Suppressor macrophage treated with lipopolysaccharide for 1 hour (primary cell): ENCODE measurements at regions not wholly inside any gene's neighbourhood (a gene's known extent, or its start where the extent isn't known, plus 50 kb on each side); places are given as distances from the start of the nearest gene placed in this dataset.

Experiments used
- DNase-seq, 3 donors: peaks; one replicate each; pipeline ENCODE4 v3.0.0-alpha.2; 2020 to 2022

DNA sequence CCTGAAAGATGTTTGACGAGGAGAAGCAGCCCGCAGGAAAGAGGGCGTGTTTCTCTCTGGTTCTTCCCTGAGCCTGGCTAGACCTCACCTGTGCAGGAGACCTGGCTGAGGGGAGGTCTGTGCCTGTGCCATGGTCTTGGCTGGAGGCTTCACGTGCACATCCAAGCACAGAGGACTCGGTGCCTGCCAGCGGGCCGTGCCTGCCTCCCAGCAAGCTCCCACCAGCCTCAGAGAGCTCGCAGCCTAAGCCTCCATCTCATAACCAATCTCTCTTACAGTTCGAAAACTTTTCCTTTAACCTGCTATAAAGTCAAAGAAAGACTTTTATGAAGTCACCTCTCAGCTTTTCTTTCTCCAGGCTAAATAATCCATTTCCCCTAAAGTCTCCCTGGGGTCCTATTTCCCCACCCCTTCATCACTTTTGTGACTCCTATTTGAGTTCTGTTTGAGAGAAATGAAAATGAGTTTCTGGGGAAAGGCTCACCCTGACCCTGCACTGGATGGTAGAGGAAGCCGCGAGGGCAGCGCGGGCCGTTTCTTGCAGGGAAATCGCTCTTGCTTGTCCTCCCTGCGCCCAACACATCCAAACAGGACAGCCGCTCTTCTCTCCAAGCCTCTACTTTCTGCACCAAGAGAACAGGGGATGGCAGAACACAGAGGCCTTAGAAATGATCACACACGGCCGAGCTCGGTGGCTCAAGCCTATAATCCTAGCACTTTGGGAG lies 521.0 kb downstream of the SOX11 start:
- no peak for DNase-seq

DNA sequence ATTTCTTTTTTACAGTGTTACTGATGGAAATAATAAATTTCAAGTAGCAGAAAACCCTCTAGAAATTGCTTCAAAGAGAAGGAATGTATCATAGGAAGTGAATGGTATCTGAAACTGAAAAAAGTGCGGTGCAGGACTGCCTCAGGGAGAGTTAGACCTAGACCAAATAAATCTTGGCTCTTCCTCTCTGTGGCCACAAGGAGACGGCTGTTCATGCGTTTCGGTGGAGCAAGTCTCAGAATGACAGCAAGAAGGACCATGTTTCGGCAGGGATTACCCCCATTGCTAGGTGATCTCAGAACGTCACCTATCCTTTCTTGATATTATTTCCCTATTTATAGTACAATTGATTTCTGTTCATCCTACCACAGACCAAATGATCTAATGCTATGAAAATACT lies 522.3 kb downstream of the SOX11 start:
- no peak for DNase-seq

DNA sequence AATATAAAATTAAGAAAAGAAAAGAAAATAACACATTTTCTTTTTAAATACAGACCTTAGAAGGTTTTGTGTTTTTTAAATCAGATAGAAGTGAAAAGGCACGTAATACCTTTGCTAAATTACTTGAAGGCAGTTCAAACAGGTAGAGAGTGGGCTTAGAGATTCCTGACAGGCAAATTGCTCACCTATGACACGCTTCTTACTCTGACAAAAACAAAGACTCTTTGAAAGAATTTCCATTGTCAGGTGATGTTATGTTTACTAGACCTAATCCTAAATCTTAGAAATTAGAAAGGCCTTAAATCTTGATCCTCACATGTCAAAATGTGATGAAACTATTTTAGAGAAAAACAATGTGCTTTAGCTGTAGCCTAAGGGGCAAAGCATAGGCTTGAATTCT lies 522.9 kb downstream of the SOX11 start:
- no peak for DNase-seq

DNA sequence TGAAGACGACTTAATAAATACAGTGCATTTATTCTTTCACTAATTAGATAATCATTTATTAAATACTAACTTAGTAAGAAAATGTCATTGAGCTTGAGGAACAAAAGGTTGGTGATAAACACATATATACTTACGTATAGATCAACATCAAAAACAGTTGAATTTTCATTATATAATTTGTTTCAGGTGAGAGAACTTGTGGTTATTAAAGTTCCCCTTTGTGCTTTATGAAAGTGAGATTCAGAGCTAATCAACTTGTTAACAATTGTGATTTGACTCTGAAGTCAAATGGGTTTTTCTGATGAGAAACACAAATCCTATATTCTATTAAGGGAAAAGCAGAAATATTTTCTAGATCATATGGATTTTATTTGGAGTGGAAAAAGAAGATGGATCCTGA lies 524.0 kb downstream of the SOX11 start:
- DNase-seq = no peak

DNA sequence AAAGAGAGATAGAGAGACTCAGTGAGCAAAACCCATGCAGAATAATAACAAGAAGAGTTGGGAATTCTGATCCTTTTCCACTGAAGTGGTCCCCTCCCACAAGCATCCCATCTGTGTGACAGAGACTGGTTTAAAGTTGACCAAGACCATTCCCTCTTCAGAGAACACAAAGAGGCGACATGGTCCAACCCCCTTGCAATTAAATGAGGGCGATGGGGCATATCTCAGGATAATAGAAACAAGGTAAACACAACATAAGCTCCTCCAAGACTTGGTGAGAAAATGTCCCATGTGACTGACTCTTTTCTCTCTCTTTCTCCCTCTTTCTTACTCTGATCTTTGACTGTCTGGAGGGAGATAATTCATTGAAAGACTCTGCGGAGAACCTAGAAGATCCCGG lies 526.7 kb downstream of the SOX11 start:
- DNase-seq = no peak

DNA sequence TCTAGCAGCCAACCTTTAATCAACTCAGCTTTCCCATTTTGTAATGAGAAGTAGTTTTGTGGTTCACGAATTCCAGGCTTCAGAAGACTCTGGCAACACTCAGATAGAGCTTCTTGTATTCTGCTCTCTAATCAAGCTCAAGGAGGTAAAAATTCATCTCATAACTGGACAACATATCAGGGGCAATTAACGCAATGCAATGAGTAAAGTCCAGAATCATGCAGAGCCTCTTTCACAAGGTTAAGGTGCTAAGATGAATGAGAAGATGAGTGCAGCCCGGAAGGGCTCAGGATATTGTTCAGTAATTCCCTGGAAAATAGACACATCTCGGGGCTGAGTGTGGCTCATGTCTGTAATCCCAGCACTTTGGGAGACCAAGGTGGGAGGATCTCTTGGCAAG lies 527.7 kb downstream of the SOX11 start:
- DNase-seq = no peak

DNA sequence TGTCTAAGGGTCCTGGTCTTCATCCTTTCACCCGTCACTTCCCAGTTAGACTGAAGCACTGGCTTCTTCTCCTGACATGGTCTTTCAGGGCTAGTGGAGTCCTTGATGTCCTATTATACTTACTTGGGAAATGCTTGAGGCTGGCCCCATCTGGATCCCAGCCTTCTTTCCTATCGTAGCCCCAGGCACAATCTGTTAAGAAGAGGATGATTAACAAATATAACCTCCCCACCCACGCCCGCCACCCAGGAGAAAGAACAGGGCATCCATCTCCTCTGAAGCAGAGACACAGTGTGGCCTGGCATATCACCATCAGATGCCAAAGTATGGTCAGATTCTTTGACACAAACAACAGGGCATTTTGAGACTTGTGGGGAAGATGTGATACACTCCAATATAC lies 530.1 kb downstream of the SOX11 start:
- no peak for DNase-seq

DNA sequence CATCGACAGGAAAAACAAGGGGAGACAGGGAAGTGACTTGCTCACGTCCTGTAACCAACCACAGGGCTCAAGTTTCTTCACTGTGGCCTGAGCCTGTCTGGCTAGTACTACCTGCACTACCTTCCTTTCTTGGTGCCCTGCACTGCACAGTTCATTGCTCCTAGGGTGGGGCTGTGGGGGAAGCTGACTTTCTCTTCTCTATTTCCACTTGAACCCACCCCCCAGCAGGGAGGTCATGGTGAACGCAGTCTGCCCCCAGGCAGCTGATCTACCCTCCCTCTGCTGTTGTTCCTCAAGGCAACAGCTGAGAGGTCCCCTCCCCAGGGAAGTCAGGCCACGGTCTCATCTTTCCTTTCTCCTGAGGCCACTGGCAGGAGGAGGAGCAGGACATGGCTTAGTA lies 532.1 kb downstream of the SOX11 start:
- DNase-seq = no peak

DNA sequence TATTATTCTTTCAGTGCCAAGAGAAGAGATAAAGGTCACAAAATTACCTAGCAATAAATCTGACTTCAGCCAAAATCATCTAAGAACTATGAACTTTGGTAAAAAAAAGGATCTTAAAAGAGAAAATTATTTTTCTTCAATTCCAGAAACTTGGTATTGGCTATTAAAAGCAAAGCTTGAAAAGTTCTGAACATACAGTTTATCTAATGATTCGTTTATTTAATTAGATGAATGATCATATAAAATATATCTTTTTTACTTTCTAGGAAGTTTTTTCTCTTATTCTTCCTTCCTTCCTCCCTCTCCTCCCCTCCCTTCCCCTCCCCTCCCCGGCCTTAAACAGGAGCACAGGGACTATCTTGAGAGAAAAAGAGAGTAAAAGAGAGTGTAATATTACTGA lies 536.1 kb downstream of the SOX11 start:
- DNase-seq = no peak

DNA sequence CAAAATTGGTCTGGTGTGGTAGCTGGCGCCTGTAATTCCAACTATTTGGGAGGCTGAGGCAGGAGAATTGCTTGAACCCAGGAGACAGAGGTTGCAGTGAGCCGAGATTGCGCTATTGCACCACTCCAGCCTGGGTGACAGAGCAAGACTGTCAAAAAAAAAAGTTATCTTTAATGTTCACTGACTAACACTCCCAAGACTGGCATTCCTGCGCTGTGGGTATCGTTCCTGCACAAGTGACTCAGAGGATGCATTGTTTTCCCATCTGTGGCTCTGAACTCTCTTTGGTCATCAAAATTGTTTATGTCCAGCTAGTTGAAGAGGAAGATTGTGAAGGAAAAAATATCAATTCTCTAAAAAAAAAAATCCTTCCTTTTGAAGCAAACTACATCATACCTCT lies 539.0 kb downstream of the SOX11 start:
- DNase-seq = no peak

DNA sequence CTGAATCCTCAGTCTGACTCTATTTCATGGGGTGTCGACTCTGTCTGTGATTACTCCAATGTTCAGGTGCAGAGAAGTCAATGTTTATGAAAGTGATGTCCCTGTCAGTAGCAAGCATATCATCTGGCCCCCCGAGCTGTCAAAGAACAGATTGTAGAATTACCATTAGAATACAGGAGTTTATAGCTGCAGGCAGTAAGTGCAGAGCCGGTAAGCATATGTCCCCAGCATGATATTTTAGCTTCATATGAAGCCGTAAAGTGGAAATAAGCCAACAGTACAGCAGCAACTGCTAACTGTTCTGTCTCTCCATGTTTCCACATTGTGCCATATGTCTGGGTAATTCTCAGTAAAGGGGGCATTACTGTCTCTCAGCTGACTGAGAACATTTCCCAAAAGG lies 541.8 kb downstream of the SOX11 start:
- no peak for DNase-seq

DNA sequence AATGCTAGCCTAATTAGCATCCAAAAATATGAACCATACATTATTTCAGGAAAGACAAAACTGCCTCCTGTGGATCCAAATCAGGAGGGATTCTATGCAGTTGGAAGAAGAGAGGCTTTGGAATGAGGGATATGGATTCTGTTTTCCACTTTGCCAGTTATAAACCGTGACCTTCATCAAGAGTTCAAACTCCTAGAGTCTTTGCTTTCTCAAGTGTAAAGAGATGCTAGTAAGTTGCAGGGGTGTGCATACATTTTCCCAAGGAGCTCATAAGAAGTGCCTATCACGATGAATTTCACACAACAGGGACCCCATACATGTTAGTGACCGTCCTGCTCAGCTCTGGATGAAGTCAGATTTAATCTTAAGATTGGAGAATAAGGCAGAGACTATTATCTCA lies 542.5 kb downstream of the SOX11 start:
- no peak for DNase-seq

DNA sequence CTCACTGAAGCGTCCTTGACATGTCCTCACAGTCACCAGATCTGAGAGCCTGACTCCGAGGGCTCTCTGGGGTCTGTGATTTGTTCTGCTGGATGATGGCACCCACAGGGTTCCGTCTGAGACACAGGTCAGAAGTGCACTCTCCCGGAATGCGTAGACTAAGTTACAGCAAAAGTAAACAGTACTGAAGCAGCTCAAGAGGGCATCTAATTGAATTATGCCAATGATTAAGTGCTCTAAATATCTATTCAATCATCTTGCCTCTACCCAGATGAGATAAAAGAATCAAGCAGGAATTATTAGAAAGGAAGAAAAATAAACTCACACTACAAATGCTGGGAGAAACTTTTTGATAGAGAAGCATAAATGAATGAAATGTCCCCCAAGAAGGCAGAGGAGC lies 544.1 kb downstream of the SOX11 start:
- no peak for DNase-seq

DNA sequence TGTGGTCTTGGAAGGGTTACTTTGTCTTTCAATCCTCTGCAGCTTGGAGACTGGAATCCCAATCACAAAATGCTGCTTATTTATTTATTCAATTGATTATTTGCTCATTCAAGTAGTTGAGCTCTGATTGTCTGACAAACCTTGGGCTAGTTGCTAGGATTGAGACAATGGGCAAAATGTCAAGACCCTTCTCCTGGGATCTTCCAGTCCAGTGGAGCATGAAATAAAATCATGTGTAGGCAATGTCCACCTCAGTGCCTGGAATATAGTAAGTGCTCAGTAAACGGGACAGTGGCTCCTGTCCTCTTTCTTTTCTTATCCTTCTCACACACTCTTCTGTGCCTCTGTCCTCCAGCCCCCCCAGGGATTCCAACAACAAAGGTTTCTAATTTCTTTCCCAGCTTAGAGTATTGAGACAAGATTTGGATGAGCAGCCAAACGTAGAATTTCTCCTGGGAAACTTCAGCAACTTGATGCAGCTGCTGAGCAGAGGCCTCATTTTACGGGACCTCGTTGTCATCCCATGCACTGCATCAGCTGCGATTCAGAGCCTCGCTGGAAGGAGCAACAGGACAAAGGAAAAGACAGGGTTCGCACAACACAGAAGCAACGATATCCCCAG lies 545.0 kb downstream of the SOX11 start:
- DNase-seq = no peak

DNA sequence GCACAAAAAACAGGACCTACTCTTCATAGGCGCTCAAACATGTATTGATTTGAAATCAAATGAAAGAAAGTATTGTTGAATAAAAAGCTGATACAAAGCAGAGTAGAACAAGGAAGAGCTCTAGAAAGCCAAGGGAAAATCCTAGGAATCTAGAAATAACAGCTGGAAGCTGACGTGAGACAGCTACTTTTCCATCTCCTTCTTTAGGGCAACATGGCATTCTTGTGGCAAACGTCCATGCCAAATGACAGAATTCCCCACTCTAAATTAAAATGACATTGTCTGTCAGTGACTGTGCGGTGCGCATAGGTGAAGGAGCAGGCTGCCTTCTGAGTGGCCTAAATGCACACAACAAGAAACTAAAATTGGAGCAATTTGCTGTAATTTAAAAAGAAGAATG lies 557.4 kb downstream of the SOX11 start:
- DNase-seq = no peak

DNA sequence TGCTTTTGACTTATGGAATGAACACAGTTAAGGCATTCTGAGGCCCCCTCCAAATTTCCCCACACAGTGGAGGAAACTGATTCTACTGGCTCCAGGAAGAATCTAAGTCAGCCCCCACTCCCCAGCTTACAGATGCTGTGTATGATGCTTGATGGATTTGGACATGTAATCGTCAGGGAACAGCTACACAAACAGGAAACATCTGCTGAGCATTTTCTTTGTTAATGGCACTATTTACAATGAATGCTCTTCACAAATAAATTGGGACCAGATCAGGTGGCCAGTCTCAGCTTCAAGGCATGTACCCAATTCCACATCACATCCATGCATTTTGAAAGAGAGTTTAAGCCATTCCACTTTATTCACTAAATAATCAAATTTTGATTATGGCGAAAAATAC lies 562.3 kb downstream of the SOX11 start:
- no peak for DNase-seq

DNA sequence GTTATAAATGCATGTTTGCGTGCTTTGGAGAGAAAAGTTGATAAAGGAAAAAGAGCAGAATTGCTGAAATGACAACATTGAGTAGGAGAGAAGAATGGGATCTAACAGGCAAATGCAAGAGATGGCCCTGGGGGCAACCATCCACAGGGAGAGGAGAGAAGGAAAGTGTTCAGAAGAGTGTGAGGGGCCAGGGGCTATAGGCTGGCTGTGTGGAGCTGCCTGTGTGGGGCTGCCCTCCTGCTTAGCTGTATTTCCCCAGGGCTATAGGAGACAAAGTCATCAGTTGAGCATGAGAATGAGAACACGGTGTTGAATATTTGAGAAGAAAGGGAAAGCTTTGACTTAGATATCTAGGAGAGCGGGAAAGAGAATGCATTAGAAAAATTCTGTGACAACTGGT lies 572.0 kb downstream of the SOX11 start:
- no peak for DNase-seq

DNA sequence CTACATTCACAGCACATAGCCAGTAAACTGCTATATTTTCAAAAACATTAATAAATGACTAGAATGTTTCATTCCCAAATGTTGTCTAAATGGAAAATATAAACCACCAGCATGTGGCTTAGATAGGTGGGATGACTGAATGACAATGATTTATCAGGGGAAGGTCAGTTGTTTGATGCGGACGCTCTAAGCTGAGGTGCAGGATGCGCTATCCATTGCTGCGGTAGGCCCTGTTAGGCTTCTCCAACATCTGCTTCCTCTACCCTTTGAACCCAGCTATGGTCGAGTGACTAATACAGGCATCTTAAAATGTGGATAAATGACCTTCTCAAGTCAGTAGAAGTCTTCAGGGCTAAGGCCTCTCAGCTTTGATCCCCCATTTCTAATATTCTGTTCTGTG lies 584.2 kb downstream of the CMPK2 start:
- DNase-seq = no peak

DNA sequence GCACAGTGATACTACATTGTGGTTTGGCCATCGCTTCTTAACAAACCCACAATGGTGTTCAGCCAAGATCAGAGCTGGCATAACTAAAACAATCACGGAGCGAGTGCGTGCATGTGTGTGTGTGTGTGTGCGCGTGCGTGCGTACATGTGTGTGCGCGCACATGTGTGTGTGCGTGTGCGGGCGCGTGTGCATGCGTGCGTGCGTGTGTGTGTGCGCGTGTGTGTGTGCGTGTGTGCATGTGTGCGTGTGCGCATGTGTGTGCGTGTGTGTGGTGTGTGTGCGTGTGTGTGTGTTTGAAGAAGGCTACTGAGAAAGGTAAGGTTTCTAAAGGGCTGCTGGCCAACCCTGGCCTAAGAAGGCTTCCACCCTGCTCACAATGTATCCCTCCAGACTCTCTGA lies 582.4 kb downstream of the CMPK2 start:
- DNase-seq = no peak

DNA sequence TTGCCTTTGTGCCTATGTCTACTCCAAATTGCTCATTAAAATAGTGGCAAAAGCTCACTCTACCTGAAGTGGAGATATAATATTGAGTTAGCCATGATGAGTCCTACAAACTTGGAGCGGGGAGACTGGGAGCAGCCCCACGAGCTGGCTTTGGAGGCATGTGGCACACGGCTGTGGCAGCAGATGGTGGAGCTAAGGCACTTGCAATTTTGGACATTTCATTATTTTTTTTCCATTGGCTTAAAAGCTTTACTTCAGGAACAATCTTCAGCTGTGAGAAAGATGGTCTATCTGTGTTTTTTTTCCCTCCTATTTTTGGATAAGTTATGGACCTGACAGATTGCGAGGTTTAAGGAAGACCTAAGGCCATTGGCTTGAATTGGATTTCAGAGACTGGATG lies 578.3 kb downstream of the CMPK2 start:
- no peak for DNase-seq

DNA sequence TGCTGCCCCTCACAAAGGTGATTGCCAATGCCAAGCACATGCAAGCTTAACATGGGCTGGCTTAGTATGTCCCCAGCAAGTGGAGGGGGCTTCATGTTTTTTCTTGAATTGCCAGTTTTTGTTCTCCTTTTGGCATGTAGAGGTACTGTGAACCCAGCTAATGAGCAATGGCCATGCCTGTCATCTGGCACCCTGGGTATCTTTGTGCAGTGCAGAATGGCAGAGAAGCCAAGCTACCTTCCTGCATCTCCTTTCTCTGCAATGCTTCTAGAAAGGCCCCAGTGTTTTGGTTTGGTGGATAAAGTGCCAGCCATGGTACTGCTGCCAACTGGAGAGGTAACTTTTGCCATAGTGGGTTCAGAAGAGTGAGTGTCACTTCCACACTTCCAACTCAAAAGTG lies 576.9 kb downstream of the CMPK2 start:
- no peak for DNase-seq

DNA sequence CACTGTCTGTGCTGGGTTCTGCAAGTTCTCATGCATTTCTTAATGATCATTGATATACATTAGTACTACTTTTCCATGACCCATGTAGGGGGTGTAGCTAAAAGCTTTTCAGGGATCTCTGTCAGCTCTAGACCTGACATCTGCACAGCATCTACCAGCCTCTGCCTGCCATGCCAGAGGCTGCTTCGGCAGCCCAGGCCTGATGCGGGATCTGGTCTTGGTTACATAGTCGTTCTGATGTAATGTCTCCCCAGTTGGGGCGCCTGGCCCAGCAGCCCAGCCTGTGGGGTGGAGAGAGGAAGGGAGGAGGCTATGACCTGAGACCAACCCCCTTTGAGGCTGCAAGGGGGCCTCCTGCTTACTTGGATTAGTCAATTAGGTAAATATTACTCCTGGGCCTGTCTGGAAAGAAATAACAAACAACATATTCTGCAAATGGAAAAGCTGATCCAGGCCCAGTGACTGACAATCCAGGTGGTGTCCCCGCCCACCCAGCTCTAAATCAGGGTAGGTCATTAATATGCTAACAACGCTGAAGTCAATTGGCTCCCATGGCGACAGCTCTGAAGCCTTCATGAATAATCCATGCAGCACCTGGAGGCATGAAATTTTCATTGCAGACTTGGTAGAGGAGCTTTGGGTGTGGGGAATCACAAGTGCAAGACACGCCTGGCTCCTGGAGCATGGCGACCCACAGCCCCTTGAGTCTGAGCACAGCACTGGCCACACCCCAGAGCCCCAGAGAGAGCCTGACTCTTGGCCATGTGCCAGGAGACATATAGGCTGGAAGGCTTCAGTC lies 575.3 kb downstream of the CMPK2 start:
- no peak for DNase-seq

DNA sequence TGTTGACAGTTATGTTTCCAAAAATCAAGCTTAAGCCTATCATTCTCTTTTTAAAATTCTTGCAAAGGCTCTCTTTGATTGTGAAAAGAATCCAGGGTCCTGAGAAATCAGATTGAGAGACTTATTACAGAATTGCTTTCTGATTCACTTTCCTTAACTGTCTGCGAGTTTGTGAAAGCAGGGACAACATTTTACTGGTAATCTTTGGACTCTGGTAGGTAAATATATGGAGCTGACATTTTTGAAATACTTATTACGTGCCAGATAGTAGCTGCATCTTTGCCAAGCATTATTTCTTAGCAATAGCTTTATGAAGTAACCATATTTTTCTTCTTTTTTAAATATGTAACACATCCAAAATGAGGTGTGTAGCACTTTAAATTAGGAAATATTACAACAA lies 570.9 kb downstream of the CMPK2 start:
- DNase-seq = no peak

DNA sequence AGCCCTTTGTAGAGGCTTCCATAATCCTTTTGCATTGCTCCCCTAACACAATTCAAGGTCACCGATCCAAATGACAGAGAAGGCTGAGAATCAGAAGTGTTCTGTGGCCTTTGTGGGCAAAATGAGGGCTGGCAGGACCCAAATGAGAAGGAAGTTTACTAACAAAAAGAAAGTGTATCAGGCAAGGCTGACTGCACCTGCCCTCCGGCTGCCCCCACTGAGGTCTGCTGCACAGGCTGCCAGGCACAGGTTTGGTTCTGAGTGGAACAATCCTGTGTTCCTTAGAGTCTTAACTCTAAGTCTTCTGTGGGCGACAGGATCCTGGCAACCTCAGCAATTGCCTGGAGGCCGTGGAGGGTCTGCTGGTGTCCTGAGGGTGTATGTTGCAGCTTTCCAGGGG lies 568.5 kb downstream of the CMPK2 start:
- DNase-seq = no peak
